HG03354 (cell line): ENCODE measurements at regions not wholly inside any gene's neighbourhood (a gene's known extent, or its start where the extent isn't known, plus 50 kb on each side); places are given as distances from the start of the nearest gene placed in this dataset.
"Not testable (repeated sequence)": the region's sequence is repeated elsewhere in the genome, so short reads cannot be mapped to it uniquely, and the experiment has no call there.

ENCODE experiments used
- ATAC-seq: cut with Tn5 transposase; IDR thresholded peaks from one replicate; pipeline ENCODE4 v1.9.1; 2021; ENCODE audit warnings: mild to moderate bottlenecking; ENCODE audit not compliant: unreplicated experiment, poor library complexity, severe bottlenecking

GRCh38 chr21:36587388-36587787 lies 107.5 kb upstream of the CLDN14 start:
- ATAC-seq, result no peak

- ATAC-seq, result no peak
Observed at GRCh38 chr21:36589352-36589971, 109.5 kb upstream of the SIM2 start.

- ATAC-seq, result no peak
Observed at GRCh38 chr21:36591326-36591970, 107.5 kb upstream of the SIM2 start.

- no peak for ATAC-seq
Observed at GRCh38 chr21:36596174-36596573, 102.7 kb upstream of the SIM2 start.

GRCh38 chr21:36601362-36601761 lies 97.6 kb upstream of the SIM2 start:
- ATAC-seq, result no peak

GRCh38 chr21:36602735-36603134 lies 96.2 kb upstream of the SIM2 start:
- no peak for ATAC-seq

- ATAC-seq, result no peak
Observed at GRCh38 chr21:36603221-36603620, 95.7 kb upstream of the SIM2 start.

- ATAC-seq, result no peak
Observed at GRCh38 chr21:36605426-36605825, 93.5 kb upstream of the SIM2 start.

GRCh38 chr21:36606287-36606982 lies 92.5 kb upstream of the SIM2 start:
- ATAC-seq, result no peak

GRCh38 chr21:36606983-36607325 lies 92.0 kb upstream of the SIM2 start:
- ATAC-seq, result no peak

GRCh38 chr21:36608041-36608896 lies 90.6 kb upstream of the SIM2 start:
- ATAC-seq, result no peak

GRCh38 chr21:36608897-36609225 lies 90.1 kb upstream of the SIM2 start:
- ATAC-seq, result no peak

- ATAC-seq, result no peak
Observed at GRCh38 chr21:36609654-36610053, 89.3 kb upstream of the SIM2 start.

- ATAC-seq, result no peak
Observed at GRCh38 chr21:36610201-36610600, 88.7 kb upstream of the SIM2 start.

GRCh38 chr21:36610935-36611334 lies 88.0 kb upstream of the SIM2 start:
- ATAC-seq, result no peak

- ATAC-seq, result no peak
Observed at GRCh38 chr21:36611379-36611778, 87.5 kb upstream of the SIM2 start.

GRCh38 chr21:36613059-36613458 lies 85.9 kb upstream of the SIM2 start:
- no peak for ATAC-seq

GRCh38 chr21:36613554-36613953 lies 85.4 kb upstream of the SIM2 start:
- ATAC-seq, result no peak

- ATAC-seq, result no peak
Observed at GRCh38 chr21:36615274-36615964, 83.5 kb upstream of the SIM2 start.

GRCh38 chr21:36616773-36617172 lies 82.1 kb upstream of the SIM2 start:
- ATAC-seq, result not testable (repeated sequence)
